NCI-H1930 (cell line): ENCODE measurements at regions not wholly inside any gene's neighbourhood (a gene's known extent, or its start where the extent isn't known, plus 50 kb on each side); places are given as distances from the start of the nearest gene placed in this dataset.

Experiments
- DNase-seq, 2 experiments: peaks; one replicate each; lab custom pipeline; 2025; lab: John Stamatoyannopoulos, UW

- no peak for DNase-seq
Observed at GRCh38 chr15:29554531-29554930, 267.7 kb downstream of the TJP1 start.

- no peak for DNase-seq
Observed at GRCh38 chr15:29550834-29551465, 271.3 kb downstream of the TJP1 start.

GRCh38 chr15:29548006-29548405 lies 274.3 kb downstream of the TJP1 start:
- no peak for DNase-seq

GRCh38 chr15:29544513-29545128 lies 275.0 kb upstream of the NSMCE3 start:
- DNase-seq, result no peak

DNA sequence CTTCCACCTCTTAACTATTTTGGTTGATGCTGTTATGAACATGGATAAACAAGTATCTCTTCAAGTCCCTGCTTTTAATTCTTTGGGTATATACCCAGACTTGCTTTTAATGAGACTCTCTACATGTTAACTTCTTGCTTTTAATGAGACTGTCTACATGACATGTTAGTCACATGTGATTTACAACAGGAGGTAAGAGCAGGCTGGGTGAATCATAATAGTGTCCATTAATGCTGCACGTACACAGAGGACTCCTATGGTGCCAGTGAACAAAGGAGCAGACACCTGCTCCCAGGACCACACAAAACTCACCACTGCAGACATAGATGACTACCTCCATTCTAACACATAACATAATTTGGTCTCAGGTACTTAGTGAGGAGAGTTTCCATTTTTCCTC lies 273.4 kb upstream of the NSMCE3 start:
- DNase-seq, result peak in 1 of 2 experiments; percentile 2

- DNase-seq, result no peak
Observed at GRCh38 chr15:29541309-29541708, 271.7 kb upstream of the NSMCE3 start.

GRCh38 chr15:29540479-29540878 lies 270.9 kb upstream of the NSMCE3 start:
- DNase-seq, result no peak

GRCh38 chr15:29539736-29540135 lies 270.1 kb upstream of the NSMCE3 start:
- DNase-seq, result no peak

- no peak for DNase-seq
Observed at GRCh38 chr15:29538044-29538443, 268.4 kb upstream of the NSMCE3 start.

GRCh38 chr15:29535952-29536351 lies 266.3 kb upstream of the NSMCE3 start:
- DNase-seq, result no peak

- no peak for DNase-seq
Observed at GRCh38 chr15:29534378-29534777, 264.8 kb upstream of the NSMCE3 start.

DNA sequence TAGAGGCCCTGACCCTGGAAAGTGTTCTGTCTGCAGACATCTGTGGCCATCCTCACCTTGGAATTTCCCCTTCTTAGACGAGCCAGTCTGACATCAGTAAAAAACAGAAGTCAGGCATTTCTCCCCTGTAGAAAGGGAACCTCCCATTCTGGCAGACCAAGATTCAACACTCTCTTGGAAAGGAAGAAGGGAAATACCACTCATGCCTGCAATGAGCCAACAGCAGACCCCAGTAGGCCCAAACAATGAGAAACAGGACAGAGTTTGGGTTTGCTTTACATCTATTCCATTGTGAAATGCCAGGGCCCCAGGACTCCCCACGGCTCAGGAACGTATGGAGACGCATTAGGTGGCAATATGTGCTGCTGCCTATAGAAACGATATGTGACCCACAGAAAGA lies 264.0 kb upstream of the NSMCE3 start:
- no peak for DNase-seq

- no peak for DNase-seq
Observed at GRCh38 chr15:29532296-29532695, 262.7 kb upstream of the NSMCE3 start.

DNA sequence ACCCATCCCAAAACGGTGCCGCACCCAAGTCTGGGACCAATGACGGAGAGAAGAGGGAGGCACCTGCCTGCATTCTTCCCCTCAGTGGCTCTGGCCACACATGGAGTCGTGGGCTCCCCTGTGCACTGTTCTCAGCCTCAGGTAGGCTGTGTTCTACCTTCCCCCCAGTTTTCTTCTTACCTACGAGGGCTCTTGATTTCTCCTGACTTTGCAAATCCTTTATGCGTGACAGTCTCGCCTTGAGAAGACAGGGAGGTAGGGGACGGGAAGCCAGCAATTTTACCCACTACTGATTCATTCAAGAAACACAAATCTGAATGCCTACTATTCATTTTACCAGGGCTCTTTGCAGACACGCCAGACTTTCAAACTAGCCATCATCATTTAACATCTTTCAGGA lies 261.3 kb upstream of the NSMCE3 start:
- no peak for DNase-seq

GRCh38 chr15:29529043-29529442 lies 259.4 kb upstream of the NSMCE3 start:
- no peak for DNase-seq

GRCh38 chr15:29528276-29528675 lies 258.7 kb upstream of the NSMCE3 start:
- no peak for DNase-seq

- DNase-seq, result no peak
Observed at GRCh38 chr15:29526802-29527201, 257.2 kb upstream of the NSMCE3 start.

- no peak for DNase-seq
Observed at GRCh38 chr15:29522373-29523276, 253.0 kb upstream of the NSMCE3 start.

- DNase-seq, result no peak
Observed at GRCh38 chr15:29518442-29518841, 248.8 kb upstream of the NSMCE3 start.

DNA sequence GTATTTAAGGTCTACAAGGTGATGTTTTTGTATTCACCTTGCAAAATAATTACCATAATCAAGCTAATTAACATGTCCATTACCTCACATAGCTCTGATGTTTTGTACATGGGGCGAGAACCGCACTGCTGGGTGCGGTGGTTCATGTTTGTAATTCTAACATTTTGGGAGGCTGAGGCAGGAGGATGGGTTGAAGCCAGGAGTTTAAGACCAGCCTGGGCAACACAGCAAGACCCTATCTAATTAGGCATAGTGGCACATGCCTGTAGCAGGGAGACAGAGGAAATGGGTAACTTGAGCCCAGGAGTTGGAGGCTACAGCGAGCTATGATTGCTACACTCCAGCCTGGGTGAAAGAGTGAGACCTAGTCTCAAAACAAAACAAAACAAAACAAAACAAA lies 248.2 kb upstream of the NSMCE3 start:
- no peak for DNase-seq

DNA sequence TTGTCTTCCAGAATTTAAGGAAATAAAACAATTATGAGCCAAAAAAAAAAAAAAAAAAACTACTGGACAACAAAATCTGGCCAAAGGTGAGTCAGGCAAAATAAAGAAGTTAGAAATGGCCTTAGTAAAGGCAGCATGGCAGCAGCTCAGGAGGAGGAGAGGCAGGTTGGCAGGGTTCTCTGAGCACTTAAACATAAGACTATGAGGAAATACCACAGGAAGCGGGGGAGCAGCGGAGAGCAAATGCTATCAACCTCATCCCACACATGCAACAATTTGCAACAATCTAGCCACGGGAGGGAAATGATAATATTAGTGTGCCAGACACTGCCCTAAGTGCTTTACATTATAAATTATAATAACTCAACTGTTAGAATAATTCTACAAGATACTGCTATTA lies 247.3 kb upstream of the NSMCE3 start:
- DNase-seq, result no peak

- no peak for DNase-seq
Observed at GRCh38 chr15:29514926-29515325, 245.3 kb upstream of the NSMCE3 start.

DNA sequence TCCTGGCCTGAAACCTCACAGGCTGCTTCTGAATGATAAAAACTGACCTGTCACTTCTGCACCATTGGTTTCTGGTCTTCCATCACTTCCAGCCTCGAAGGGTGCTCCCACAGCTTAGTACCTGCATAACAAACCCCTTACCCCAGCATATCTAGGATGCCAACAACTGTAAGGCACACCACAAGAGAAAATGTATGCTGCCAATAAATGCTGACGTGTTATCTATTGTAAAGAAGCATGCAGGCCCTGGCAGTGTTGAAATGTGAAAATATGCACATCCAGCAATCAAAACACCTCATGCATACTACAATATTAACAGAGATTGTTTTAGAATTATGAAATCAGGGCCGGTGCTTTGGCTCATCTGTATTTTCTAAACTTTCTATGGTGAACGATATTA lies 242.0 kb upstream of the NSMCE3 start:
- DNase-seq, result no peak
